NCI-H510A treated with DMSO at 0.1 percent for 48 hours (cell line): ENCODE measurements at regions not wholly inside any gene's neighbourhood (a gene's known extent, or its start where the extent isn't known, plus 50 kb on each side); places are given as distances from the start of the nearest gene placed in this dataset.

Experiments
- DNase-seq: peaks from one replicate; lab custom pipeline; 2025; lab: John Stamatoyannopoulos, UW

DNA sequence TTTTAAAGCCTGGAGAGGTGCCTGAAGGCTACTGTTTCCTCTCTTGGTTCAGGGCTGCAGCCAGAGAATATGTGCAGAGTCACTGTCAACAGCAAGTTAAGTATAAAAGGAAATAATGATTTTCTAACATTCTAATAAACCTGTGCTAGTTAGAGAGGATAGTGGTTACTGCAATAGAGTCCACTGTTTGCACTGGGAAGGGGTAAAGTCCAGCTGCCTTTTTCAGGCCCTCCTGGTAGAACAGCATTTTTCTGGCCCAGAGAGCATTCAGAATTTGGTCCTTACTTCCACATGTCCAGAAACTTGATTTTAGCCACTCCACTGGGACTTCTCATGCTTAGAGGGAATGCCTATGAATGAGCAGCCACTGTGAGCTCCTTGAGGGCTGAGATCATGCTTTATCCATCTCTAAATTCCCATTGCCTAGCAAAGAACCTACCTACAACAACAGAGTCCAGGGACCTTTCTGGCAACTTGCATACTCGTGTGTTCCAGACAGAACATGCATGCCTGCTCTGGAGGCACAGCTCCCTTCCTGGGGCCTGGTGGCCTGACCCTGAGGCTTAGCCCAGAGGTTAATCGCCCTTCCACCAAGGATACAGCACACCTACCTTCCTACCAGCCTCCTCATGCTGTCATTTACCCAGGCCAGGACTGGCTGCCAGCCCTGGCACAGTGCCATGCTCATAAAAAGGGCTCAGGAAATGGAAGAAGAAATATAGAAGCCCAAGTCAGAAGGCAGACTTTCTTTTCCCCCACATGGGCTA lies 50.3 kb upstream of the ATP13A3 start:
- DNase-seq, result peak; percentile 69
